SK-MEL-5 (cell line): ENCODE measurements at regions not wholly inside any gene's neighbourhood (a gene's known extent, or its start where the extent isn't known, plus 50 kb on each side); places are given as distances from the start of the nearest gene placed in this dataset.
A peak's percentile ranks its signal among the peaks of the same experiment; 100 is the strongest.

Experiments used
- DNase-seq: peaks from one replicate; pipeline ENCODE4 v3.0.0-alpha.2; 2016; ENCODE audit warnings: low read depth, low spot score
- in situ Hi-C: cut with HindIII; loops from 2 replicates; pipeline ENCODE4 v1.10.0; 2016; ENCODE audit warnings: low sequenced_read_pairs, high pct_unique_total_duplicates, low pct_unique_long_range_greater_than_20kb

GRCh38 chr4:180059216-180059881 is 2183.9 kb upstream of the TENM3 start:
- DNase-seq, result no peak
- in situ Hi-C loops, result no loop called here

- in situ Hi-C loops, result no loop called here
- DNase-seq, result peak; percentile 50
These were observed 2182.9 kb upstream of the TENM3 start for GRCh38 chr4:180060159-180060889.

DNA sequence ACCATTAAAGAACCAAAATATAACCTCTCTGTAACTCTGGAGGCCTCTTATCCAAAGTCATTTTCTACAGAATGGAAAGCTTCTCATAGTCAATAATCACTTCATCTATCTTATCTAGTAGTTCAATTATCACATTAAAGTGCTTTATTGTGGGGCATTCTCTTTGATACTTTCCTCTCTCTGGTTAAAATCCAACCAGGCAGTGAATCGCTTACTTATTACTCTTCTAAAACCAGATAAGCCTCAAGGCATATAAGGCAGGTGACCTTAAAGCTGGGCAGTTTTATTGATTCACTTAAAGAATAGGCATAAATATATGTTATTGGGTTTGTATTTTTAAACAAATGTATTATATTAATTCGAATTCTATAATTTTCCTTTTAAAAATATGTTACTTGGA is 2162.1 kb upstream of the TENM3 start:
- in situ Hi-C loops, result no loop called here
- no peak for DNase-seq

GRCh38 chr4:180084561-180084960 is 2158.6 kb upstream of the TENM3 start:
- in situ Hi-C loops, result no loop called here
- no peak for DNase-seq

DNA sequence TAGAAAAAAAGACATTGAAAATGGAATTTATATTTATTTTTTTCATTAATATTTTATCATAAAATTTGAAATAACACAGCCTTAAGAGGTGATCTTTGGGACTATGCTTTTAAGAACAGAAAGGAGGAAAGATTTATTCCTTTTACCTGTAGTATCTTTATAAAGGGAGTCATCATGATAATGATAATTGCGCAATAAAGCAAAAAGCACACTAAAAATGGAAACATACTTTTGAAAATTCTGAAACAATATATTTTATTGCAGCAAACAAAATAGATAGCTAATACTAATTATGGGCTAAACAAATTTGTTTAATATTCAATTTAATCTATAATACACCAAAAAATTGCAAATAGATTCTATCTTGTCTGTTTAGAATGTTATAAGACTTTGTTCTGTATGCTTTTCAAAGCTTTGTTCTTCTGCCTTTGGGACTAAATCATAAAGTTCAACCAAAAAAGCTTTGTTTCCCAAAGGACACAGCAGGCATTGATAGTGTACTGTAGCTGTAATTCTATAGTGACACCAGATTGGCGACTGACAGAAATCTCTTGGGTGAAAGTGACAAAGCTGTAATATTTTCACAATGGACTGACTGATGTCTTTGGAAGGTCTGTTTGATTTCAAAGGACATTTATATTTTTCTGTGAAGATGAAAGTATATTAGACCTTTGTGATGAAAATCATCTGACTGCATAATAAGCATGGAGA is 2156.6 kb upstream of the TENM3 start:
- in situ Hi-C loops, result no loop called here
- no peak for DNase-seq

DNA sequence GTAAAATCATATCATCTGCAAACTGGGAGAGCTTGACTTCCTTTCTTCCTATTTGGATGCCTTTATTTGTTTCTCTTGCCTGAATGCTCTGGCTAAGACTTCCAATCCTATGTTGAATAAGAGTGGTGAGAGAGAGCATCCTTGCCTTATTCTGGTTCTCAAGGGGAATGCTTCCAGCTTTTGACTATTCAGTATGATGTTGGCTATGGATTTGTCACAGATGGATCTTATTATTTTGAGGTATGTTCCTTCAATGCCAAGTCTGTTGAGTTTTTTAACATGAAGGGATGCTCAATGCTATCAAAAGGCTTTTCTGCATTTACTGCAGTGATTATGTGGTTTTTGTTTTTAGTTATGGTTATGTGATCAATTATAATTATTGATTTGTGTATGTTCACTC is 2144.6 kb upstream of the TENM3 start:
- in situ Hi-C loops, result no loop called here
- DNase-seq, result no peak

GRCh38 chr4:180099957-180100356 is 2143.2 kb upstream of the TENM3 start:
- in situ Hi-C loops, result no loop called here
- no peak for DNase-seq

DNA sequence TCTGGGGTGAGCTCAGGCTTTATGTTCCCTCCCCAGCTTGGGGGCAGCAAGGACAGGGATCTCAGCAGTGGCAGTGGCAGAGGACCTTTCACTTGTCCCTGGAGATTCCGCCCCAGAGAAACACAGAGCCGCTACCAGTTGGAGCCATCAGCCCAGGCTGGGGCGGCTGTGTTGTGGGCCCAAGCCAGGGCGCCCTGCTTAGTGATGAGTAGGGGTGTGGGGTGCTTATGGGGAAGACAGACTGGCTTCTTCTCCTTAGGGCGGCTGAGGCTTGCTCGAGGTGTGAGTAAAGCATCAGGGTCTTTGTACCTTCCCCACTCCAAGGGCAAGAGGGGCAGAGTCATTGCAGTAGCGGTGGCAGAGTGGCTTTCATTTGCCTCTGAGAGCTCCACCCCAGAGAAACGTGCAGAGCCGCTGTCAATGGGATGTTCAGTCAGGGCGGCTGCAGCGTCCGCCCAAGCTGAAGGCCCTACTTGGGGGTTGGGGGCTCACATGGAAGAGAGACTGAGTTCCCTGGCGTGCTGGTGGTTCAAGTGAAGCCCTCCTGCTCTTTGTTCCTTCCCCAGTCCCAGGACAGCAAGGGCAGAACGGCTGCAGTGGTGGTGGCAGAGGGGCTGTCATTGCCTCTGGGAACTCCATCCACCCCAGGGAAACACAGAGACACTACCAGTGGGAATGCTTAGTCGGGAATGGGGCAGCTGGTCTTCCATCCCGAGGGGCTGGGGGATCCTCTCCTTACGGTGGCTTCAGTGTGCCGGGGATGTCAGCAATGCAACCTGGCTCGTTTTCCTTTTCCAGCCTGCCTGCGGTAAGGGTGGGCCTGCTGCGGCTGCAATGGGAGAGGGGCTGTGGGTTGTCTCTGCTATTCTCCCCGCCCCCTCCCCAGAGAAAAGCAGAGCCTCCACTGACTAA is 2142.5 kb upstream of the TENM3 start:
- in situ Hi-C loops, result no loop called here
- no peak for DNase-seq

- DNase-seq, result no peak
- in situ Hi-C loops, result no loop called here
These were observed 2141.7 kb upstream of the TENM3 start for GRCh38 chr4:180101348-180102083.

DNA sequence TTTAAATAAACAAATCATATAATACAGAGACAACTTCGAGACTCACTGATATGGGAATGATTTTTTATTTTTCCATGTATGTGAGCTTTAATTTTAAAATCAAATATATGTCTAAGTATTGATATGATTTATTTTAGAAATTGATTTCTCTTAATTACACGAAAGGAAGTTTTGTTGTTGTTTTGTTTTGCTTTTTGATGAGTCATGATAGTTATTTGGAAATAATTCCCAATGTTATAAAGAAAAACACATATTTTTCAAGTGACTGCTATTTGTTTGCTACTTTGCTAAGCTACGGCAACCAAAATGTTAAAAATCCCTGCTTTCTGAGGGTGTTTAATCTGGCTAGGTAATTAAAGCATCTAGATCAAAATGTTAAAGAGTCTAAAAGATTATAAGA is 2139.4 kb upstream of the TENM3 start:
- in situ Hi-C loops, result no loop called here
- DNase-seq, result no peak

DNA sequence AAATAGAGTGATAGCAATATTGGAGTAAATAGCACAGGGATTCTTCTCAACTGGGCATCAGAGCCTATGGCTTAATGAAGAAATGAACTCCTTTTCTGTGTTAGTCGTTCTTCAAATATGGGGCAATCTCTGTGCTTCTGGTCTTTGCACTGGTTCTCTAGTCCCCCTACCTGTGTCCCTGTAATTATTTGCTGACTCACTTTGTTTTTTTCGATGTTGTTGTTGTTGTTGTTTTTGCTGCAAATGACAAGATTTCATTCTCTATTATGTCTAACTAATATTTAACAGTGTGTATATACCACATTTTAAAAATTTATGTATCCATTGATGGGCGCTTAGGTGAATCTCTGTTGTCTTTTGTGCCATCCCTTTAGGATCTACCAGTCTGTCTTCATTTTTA is 2137.8 kb upstream of the TENM3 start:
- no peak for DNase-seq
- in situ Hi-C loops, result no loop called here

- DNase-seq, result no peak
- in situ Hi-C loops, result no loop called here
These were observed 2137.1 kb upstream of the TENM3 start for GRCh38 chr4:180106122-180106521.

DNA sequence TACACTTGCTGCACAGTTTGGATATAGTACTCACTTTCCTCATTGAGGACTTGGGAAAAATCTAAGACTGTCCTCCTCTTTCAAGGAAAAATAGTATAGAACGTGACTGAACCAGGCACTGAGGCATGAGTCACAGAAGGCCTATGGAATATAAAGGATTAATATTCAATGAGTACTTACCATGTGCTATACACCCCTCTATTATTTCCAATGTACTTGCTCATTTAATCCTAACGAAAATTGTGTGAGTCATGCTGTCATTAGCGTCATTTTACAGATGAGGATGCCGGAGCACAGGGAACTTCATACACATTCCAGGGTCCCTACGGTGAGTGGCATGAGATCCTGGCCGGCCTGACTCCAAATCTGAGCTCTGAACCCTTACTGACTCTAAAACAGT is 2136.2 kb upstream of the TENM3 start:
- in situ Hi-C loops, result no loop called here
- DNase-seq, result no peak

- in situ Hi-C loops, result no loop called here
- no peak for DNase-seq
These were observed 2126.4 kb upstream of the TENM3 start for GRCh38 chr4:180116840-180117239.

GRCh38 chr4:180120068-180120467 is 2123.1 kb upstream of the TENM3 start:
- in situ Hi-C loops, result no loop called here
- no peak for DNase-seq

GRCh38 chr4:180134091-180134866 is 2108.9 kb upstream of the TENM3 start:
- DNase-seq, result peak; percentile 48
- in situ Hi-C loops, result no loop called here

- in situ Hi-C loops, result no loop called here
- no peak for DNase-seq
These were observed 2101.5 kb upstream of the TENM3 start for GRCh38 chr4:180141734-180142133.
